ENCODE measurements at regions not wholly inside any gene's neighbourhood (a gene's known extent, or its start where the extent isn't known, plus 50 kb on each side); places are given as distances from the start of the nearest gene placed in this dataset.
A peak's percentile ranks its signal among the peaks of the same experiment; 100 is the strongest.

GRCh38 chr13:68145852-68146251 lies 915.7 kb upstream of the PCDH9 start:
- DNase-seq (ENCODE audit: low read depth), result no peak

GRCh38 chr13:68128297-68128915 lies 898.3 kb upstream of the PCDH9 start:
- DNase-seq (ENCODE audit: low read depth), result no peak

DNA sequence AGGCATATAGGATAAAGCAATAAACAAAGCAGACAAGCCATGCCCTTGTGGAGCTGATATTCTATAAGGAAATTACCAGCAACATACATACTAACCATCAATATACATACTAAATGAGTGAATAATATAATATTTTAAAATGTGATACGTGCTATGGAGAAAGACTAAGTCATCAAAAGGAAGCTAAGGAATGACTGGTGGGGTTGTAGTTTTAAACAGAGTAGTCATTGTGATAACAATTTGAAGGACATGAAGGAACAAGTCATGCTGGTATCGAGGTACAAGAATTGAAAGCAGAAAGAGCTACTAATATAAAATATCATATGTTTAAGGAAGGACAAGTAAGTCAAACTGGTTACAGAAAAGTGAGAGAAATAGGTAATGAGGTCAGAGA lies 894.9 kb upstream of the PCDH9 start:
- peak; percentile 21 for DNase-seq (ENCODE audit: low read depth)

DNA sequence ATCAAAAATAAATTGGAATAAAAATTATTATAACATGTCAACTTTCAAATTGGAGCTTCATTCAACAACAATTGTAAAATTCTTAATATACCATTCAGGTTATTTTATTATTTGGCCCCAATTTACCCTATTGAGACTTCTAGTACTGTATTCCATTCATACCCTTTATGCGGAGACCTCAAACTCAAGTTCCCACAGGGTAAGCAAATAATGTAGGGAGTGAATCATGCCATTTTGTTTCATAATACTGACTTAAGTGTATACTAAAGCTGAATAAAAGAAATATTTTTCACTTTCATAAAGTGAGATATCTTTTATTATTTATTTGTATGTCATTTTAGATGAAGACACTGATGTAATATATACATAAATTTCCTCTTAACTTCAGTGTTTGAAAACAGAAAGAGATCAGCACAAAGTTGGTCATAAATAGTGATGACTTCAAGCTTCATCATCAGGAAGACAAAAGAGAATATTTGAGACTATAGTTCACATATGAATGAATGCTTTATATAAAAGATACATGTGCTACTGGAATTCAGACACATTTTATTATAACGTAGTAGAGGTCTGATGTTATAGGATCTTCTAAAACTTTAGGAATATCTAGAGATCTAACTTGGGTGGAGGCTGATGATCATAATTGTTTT lies 894.4 kb upstream of the PCDH9 start:
- DNase-seq (ENCODE audit: low read depth), result peak; percentile 20

- DNase-seq (ENCODE audit: low read depth), result no peak
Observed at GRCh38 chr13:68110178-68110768, 880.1 kb upstream of the PCDH9 start.

- no peak for DNase-seq (ENCODE audit: low read depth)
Observed at GRCh38 chr13:68107667-68108066, 877.5 kb upstream of the PCDH9 start.

DNA sequence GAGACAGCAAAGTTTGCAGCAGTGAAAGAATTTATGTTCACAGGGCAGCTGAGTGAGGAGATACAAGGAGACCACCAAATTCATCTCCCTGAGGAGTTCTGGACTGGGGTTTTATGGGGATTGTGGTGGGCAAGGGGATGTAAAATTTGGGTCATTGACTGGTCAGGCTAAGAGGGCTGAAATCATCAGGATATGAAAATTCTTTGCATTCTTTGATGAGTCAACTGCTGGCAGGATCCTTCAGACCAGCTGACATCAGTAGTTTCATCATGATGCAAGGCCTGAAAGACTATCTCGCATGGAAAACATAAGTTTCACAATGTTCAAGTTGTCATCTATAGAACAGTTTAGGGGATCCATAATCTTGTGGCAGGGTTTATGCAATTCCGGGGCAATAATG lies 869.5 kb upstream of the PCDH9 start:
- peak; percentile 78 for DNase-seq (ENCODE audit: low read depth)

DNA sequence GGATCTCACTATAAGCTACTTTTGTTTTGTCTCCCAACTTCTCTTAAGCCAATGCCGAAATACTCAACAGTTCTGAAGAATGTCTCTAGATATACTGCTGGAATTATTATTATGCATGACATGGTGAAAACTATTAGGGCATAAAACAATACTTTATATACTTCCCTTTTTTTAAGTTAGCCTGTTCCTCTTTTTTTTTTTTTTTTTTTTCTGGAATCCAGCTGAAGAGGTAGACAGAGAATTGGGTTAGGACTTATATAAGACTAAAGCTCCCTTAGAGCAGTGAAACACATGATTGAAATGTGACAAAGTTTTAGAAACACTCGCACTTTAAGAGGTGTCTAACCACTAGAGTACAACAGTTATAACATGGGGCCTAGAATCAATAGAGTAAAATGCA lies 850.9 kb upstream of the PCDH9 start:
- DNase-seq (ENCODE audit: low read depth), result no peak

DNA sequence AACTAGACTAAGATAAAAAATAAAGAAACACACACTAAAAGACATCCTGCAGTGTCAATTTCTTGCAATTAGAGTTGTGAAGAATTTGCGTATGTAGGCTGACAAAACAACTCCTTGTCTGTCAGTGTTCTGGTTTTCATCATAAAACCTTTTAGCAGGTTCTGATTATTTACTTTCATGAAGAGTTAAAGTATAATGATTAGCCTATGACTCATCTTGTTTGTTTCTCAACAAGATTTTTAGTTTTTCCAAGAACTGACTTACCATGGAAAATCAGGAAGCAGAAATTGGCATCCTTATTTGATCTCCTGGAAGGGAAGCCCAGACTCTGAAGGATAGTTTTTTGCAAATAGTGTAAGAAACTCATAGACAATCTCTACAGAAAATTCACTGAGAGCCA lies 848.7 kb upstream of the PCDH9 start:
- no peak for DNase-seq (ENCODE audit: low read depth)

DNA sequence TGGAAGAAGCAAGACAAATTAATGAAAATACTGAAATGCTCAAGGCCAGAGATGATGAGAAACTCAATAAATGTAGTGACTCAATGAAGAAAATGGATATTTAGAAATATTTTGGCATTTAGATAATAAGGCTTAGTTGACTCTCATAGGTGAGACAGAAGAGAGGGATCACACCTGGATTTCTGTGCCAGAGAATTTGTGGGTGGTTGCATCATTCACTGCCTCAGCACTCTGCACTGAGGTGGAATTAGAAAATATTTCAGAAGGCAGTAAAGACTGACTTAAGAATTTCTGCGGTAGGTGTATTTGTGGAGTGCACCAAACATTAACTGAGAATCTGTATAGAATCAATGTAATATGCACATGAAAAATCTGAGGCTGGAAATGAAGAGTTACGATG lies 848.3 kb upstream of the PCDH9 start:
- DNase-seq (ENCODE audit: low read depth), result no peak

DNA sequence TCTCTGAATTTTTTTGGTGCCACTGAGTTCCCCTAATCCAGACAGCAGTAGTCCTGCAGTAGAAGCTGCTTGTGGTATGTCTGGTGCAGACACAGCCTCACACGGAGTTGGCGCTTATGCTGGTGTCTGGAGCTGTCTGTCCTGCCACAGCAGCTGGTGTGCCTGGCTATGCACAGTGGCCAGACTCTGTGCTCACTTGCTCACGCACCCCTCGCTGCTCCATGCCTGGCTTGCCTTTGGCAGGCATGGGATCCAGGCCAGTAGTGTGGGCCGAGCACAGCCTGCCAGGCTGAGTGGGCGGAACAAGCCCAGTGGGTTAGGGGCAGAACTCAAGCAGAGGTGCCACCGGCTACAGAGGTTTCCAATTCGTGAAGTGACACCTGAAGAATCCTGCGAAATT lies 845.9 kb upstream of the PCDH9 start:
- no peak for DNase-seq (ENCODE audit: low read depth)

DNA sequence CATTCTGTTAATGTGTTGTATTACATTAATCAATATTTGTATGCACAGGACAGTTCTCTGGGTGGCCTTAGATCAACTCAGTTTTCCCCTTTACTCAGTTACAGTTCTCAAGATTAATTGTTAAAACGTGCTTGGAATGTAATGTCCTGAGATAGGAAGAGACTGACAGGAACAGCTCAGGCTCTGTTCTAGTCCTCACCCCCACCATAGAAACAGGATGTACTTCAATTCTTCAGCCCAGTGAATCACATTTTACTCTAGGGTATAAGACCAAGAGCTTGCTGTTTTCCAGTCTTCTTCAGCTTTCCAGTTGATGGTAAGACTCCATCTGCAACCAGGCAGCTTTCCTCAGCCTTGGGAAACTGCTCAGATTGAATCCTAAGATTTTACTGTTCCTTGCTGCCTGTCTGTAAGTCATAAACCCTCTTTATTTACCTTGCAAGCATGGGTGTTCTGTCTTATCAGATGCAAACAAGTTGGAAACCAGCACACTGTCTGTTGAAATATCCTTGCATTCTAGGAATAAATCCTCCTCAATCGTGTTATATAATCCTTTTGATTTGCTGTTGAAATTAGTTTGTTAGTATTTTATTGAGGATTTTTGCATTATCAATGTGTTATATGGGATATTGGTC lies 836.9 kb upstream of the PCDH9 start:
- DNase-seq (ENCODE audit: low read depth), result no peak

DNA sequence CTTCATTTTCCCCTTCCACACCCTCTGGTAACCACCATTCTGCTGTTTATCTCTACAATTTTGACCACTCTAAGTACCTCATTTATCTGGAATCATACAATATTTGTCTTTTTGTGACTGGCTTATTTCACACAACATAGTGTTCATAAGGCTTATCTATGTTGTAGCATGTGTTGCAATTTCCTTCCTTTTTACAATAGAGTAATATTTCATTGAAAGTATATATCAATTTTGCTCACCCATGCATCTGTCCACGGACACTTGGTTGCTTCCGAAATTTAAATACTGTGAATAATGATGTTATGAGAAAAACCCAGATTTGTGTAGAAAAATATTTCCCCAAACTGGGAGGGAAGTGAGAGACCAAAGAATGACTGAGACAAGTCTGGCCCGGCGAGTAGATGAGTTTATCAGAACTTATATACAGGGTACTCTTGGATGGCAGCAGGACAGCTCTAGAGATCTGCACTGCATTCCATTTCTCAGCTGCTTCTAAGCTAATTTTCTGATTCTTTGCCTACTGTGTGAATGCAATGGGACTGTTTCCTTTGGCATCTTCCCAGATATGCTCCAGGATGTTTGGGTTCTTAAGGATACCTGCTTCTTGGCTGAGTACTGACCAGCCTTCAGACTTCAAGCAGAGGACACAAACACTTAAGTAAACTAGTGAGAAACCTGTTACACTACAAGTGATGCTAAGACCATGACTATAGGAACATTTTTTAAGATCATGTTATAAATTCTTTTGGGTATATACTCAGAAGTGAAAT lies 834.0 kb upstream of the PCDH9 start:
- DNase-seq (ENCODE audit: low read depth), result no peak

DNA sequence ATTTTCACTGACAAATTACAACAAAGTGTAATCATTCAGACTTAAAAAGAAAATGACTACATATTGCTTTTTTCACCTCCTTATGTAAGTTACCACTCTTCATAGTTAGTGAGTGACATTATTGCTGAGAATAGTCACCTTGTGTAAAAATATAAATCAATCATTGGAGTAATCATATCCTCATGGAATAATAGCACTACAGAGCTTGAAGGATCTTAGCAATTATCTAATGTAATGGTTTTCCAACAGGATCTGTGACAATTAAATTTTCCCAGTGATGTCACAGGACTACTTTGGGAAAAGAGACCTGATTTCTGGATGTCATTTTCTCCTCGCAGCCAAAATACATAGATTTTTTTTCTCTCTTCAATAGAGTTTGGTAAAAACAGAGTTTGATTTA lies 833.0 kb upstream of the PCDH9 start:
- DNase-seq (ENCODE audit: low read depth), result no peak

DNA sequence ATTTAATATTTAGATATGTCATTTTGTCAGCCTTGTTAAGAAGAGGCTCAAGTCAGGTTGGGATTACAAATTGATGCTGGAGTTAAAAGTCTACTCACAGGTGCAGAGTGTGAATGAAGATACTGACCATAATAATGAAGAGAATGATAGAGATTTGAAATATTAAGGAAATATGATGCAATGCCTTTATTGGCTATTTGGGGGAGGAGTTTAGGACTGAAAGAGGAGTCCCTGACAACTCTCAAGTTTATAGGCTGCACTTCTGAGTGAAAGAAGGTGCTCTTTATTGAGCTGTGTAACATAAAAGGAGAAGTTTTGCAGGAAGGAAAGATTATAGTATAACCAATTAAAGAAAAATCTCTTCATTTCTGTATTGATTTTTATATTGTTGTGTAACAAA lies 827.7 kb upstream of the PCDH9 start:
- DNase-seq (ENCODE audit: low read depth), result no peak

DNA sequence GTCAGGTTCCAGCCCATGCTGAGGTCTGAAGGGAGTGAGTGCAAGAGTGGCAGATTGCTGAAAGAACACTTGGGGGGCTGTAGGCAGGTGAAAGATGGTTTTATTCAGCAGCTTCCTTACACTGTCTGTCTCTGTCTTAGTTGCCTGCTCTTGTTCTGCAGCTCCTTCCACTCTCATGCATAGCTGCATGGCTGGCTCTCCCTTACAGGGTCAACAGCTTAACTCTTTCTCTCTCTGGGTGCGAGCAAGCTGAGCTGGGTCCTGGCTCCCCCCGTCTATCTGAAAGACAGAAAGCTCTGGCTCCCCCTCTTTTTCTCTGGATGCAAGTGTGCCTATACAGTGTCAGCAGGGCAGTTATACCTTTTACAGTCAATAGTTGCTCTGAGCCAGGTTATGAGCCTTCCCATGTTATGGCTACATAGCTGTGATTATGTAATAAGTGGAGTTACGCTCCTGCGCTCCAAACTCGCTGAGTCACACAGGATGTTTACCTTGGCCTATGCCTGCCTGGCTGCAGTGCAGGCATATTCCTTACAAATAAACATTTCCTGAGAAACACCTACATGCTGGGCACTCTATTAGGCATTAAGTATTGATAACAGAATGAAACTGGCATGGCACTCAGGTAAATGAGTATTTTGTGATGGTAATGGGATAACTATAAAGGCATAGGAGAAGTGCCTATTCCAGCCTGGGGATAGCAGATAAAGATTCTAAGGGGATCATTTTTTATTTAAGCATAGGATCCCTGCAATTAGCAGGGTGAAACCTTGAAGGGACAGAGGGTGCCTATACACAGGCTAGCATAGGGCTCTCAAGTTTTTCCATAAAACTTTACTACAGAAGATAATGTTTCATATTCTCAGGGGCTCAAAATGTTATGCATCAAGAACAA lies 826.9 kb upstream of the PCDH9 start:
- peak; percentile 81 for DNase-seq (ENCODE audit: low read depth)

DNA sequence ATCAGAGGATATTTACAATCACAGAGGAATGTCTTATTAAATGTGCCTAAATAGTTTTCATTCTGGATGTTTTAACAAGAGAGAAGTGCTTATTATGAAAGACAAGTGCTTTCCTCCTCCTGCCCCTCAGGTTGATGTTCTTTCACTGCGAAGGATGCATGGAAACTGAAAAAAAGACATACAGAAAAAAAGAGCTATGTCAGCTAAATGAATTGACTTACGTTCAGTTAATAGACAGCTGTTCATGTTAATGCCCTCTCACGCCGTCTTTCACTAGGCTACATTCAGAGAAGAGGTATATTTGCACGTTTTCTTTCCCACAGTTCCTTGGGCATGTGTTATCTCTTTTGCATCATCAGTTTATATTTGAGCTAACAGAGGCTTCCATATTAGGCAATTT lies 821.8 kb upstream of the PCDH9 start:
- no peak for DNase-seq (ENCODE audit: low read depth)

- DNase-seq (ENCODE audit: low read depth), result no peak
Observed at GRCh38 chr13:68050761-68051160, 820.6 kb upstream of the PCDH9 start.

DNA sequence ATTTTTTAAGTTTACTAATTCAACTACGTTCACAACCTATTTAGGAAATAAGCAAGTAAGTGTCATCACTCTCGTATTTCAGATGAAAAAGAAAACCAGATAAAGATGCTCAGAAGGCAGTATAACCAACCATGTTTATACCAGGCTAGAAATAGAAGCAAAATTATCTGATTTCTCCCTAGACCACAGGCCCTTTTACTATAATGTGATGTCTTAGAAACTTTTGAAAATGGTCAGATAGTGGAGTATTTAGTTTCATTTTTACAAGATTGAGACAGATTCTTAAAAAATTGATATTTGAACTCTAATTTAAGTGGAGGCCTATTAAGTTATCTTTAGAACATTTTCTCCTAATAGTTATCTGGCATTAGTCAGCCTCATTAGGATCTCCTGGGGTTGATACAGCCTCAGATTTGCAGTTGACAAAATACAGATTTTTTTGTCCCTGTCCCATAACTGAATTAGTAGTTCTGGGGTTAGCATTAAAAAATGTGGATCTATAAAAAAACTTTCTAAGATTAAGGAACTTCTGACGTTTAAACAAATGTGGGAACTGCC lies 818.7 kb upstream of the PCDH9 start:
- DNase-seq (ENCODE audit: low read depth), result no peak

GRCh38 chr13:68047889-68048288 lies 817.8 kb upstream of the PCDH9 start:
- peak; percentile 26 for DNase-seq (ENCODE audit: low read depth)

GRCh38 chr13:68046903-68047302 lies 816.8 kb upstream of the PCDH9 start:
- no peak for DNase-seq (ENCODE audit: low read depth)
